Subcutaneous abdominal adipose tissue (tissue), 5 donors: ENCODE measurements at regions not wholly inside any gene's neighbourhood (a gene's known extent, or its start where the extent isn't known, plus 50 kb on each side); places are given as distances from the start of the nearest gene placed in this dataset.

ENCODE experiments used
- H3K27ac ChIP-seq: one replicate; pipeline ENCODE4 v1.7.0; 2013; ENCODE audit warnings: low read depth, mild to moderate bottlenecking, inconsistent platforms, low read length, moderate library complexity
- H3K27me3 ChIP-seq, 5 donors: one replicate each; pipeline ENCODE4 v1.7.0; 2013; ENCODE audit warnings: low read length in 5 of 5, inconsistent platforms in 1 of 5; ENCODE audit not compliant: control insufficient read depth in 5 of 5, insufficient read depth in 4 of 5
- H3K36me3 ChIP-seq, 5 donors: one replicate each; pipeline ENCODE4 v1.7.0; 2013; ENCODE audit warnings: low read length in 5 of 5; ENCODE audit not compliant: control insufficient read depth in 5 of 5, insufficient read depth in 5 of 5
- H3K4me1 ChIP-seq, 5 donors: one replicate each; pipeline ENCODE4 v1.7.0; 2013; ENCODE audit warnings: low read length in 5 of 5, mild to moderate bottlenecking in 3 of 5, moderate library complexity in 1 of 5; ENCODE audit not compliant: control insufficient read depth in 5 of 5, insufficient read depth in 5 of 5
- H3K4me3 ChIP-seq, 5 donors: one replicate each; pipeline ENCODE4 v1.7.0; 2013; ENCODE audit warnings: low read length in 5 of 5, low read depth in 1 of 5
- H3K9ac ChIP-seq, 5 donors: one replicate each; pipeline ENCODE4 v1.7.0; 2013; ENCODE audit warnings: low read length in 5 of 5, mild to moderate bottlenecking in 4 of 5, moderate library complexity in 3 of 5
- H3K9me3 ChIP-seq, 5 donors: one replicate each; pipeline ENCODE4 v1.7.0; 2013; ENCODE audit warnings: low read length in 5 of 5; ENCODE audit not compliant: control insufficient read depth in 5 of 5
- donor health status: healthy.
- donor health status: healthy.
- donor health status: healthy.
- donor health status: healthy.
- donor health status: healthy.

- H3K9ac ChIP-seq = no peak overlapping the region
- no peaks in the 10 kb centered on the region for H3K9me3 ChIP-seq
- H3K4me3 ChIP-seq = no peak overlapping the region
- H3K27ac ChIP-seq = no peak overlapping the region
- no peaks in the 10 kb centered on the region for H3K4me1 ChIP-seq
- no peaks in the 10 kb centered on the region for H3K36me3 ChIP-seq
- H3K27me3 ChIP-seq = no peaks in the 10 kb centered on the region
Measured at GRCh38 chr4:123870216-123870876, 473.8 kb downstream of the SPRY1 start.

- Histone ChIP-seq H3K9ac (no peak overlapping the region), H3K27me3 (no peaks in the 10 kb centered on the region), H3K27ac (no peak overlapping the region), H3K9me3 (no peaks in the 10 kb centered on the region), H3K4me1 (peaks cover 0 to 3% (median 0%) of the 10 kb centered on the region in 5 donors), H3K36me3 (no peaks in the 10 kb centered on the region), H3K4me3 (no peak overlapping the region)
Measured at GRCh38 chr4:123871341-123871740, 474.7 kb downstream of the SPRY1 start.

- no peaks in the 10 kb centered on the region for H3K36me3 ChIP-seq
- no peak overlapping the region for H3K4me3 ChIP-seq
- H3K9me3 ChIP-seq = peaks cover 0 to 5% (median 0%) of the 10 kb centered on the region in 5 donors
- H3K4me1 ChIP-seq = peaks cover 0 to 8% (median 4%) of the 10 kb centered on the region in 5 donors
- no peak overlapping the region for H3K27ac ChIP-seq
- no peaks in the 10 kb centered on the region for H3K27me3 ChIP-seq
- no peak overlapping the region for H3K9ac ChIP-seq
Measured at GRCh38 chr4:123874063-123874462, 477.5 kb downstream of the SPRY1 start.

- Histone ChIP-seq H3K9me3 (peaks cover 0 to 5% (median 0%) of the 10 kb centered on the region in 5 donors), H3K27ac (peak overlapping the region; percentile 1), H3K9ac (no peak overlapping the region), H3K4me3 (no peak overlapping the region), H3K27me3 (no peaks in the 10 kb centered on the region), H3K4me1 (peaks cover 0 to 8% (median 4%) of the 10 kb centered on the region in 5 donors), H3K36me3 (no peaks in the 10 kb centered on the region)
Measured at GRCh38 chr4:123876143-123876542, 479.5 kb downstream of the SPRY1 start.

- Histone ChIP-seq H3K4me3 (no peak overlapping the region), H3K36me3 (no peaks in the 10 kb centered on the region), H3K27ac (peak overlapping the region; percentile 1), H3K9ac (no peak overlapping the region), H3K4me1 (peaks cover 0 to 8% (median 4%) of the 10 kb centered on the region in 5 donors), H3K9me3 (peaks cover 0 to 5% (median 0%) of the 10 kb centered on the region in 5 donors), H3K27me3 (no peaks in the 10 kb centered on the region)
Measured at GRCh38 chr4:123876671-123877101, 480.1 kb downstream of the SPRY1 start.

GRCh38 chr4:123877551-123877950, 481.0 kb downstream of the SPRY1 start:
- H3K4me1 ChIP-seq = peaks cover 0 to 8% (median 4%) of the 10 kb centered on the region in 5 donors

GRCh38 chr4:123878976-123879375, 482.4 kb downstream of the SPRY1 start:
- Histone ChIP-seq H3K27ac (no peak overlapping the region), H3K36me3 (no peaks in the 10 kb centered on the region), H3K4me3 (no peak overlapping the region), H3K27me3 (no peaks in the 10 kb centered on the region), H3K9me3 (peaks cover 0 to 5% (median 0%) of the 10 kb centered on the region in 5 donors), H3K9ac (no peak overlapping the region), H3K4me1 (peaks cover 0 to 8% (median 4%) of the 10 kb centered on the region in 5 donors)

More at GRCh38 chr4:123877551-123877950, 481.0 kb downstream of the SPRY1 start:
- Histone ChIP-seq H3K9me3 (peaks cover 0 to 5% (median 0%) of the 10 kb centered on the region in 5 donors), H3K27me3 (no peaks in the 10 kb centered on the region), H3K9ac (no peak overlapping the region), H3K27ac (no peak overlapping the region), H3K36me3 (no peaks in the 10 kb centered on the region), H3K4me3 (no peak overlapping the region)

- Histone ChIP-seq H3K27me3 (no peaks in the 10 kb centered on the region), H3K4me3 (no peak overlapping the region), H3K9me3 (peaks cover 0 to 5% (median 0%) of the 10 kb centered on the region in 5 donors), H3K27ac (no peak overlapping the region), H3K4me1 (peaks cover 0 to 8% (median 4%) of the 10 kb centered on the region in 5 donors), H3K9ac (no peak overlapping the region), H3K36me3 (no peaks in the 10 kb centered on the region)
Measured at GRCh38 chr4:123880631-123881030, 484.0 kb downstream of the SPRY1 start.

GRCh38 chr4:123884922-123885321, 488.3 kb downstream of the SPRY1 start:
- Histone ChIP-seq H3K4me1 (peaks cover 0 to 3% (median 0%) of the 10 kb centered on the region in 5 donors), H3K9ac (no peak overlapping the region), H3K4me3 (no peak overlapping the region), H3K27ac (no peak overlapping the region), H3K9me3 (peaks cover 0 to 5% (median 0%) of the 10 kb centered on the region in 5 donors), H3K27me3 (no peaks in the 10 kb centered on the region), H3K36me3 (no peaks in the 10 kb centered on the region)

GRCh38 chr4:123889507-123889906, 492.9 kb downstream of the SPRY1 start:
- Histone ChIP-seq H3K9me3 (peaks cover 0 to 5% (median 0%) of the 10 kb centered on the region in 5 donors), H3K9ac (no peak overlapping the region), H3K27ac (no peak overlapping the region), H3K27me3 (no peaks in the 10 kb centered on the region), H3K4me1 (peaks cover 0 to 26% (median 16%) of the 10 kb centered on the region in 5 donors), H3K36me3 (no peaks in the 10 kb centered on the region), H3K4me3 (no peak overlapping the region)
